Neural cell (in vitro differentiated cells): ENCODE measurements at regions not wholly inside any gene's neighbourhood (a gene's known extent, or its start where the extent isn't known, plus 50 kb on each side); places are given as distances from the start of the nearest gene placed in this dataset.

Experiments used
- H2AFZ ChIP-seq: fragments of 200-600, 300-800 bp; sonication (generic), shearing (Covaris generic); 2 replicates; pipeline ENCODE4 v1.6.0; 2014; ENCODE audit warnings: low read depth, mild to moderate bottlenecking, antibody characterized with exemption, low read length, moderate library complexity
- H3F3A ChIP-seq: fragments of 200-600 bp; shearing (Covaris generic); 2 replicates; pipeline ENCODE4 v1.6.1; 2016; ENCODE audit warnings: mild to moderate bottlenecking, moderate library complexity, mixed read lengths, antibody characterized with exemption, low read length; ENCODE audit not compliant: insufficient read depth, poor library complexity, severe bottlenecking
- H3K27ac ChIP-seq: fragments of 200-600, 300-800 bp; sonication (generic), shearing (Covaris generic); 2 replicates; pipeline ENCODE4 v1.5.1; 2014; ENCODE audit warnings: mild to moderate bottlenecking, low read length, moderate library complexity
- H3K27me3 ChIP-seq: fragments of 300-800, 200-600 bp; sonication (generic), shearing (Covaris generic); 2 replicates; pipeline ENCODE4 v1.6.0; 2014; ENCODE audit warnings: mild to moderate bottlenecking, low read depth, low read length, moderate library complexity; ENCODE audit not compliant: insufficient read depth
- H3K36me3 ChIP-seq: fragments of 300-800, 200-600 bp; sonication (generic), shearing (Covaris generic); 2 replicates; pipeline ENCODE4 v1.5.1; 2014; ENCODE audit warnings: mild to moderate bottlenecking, antibody characterized with exemption, low read length, moderate library complexity; ENCODE audit not compliant: insufficient read depth
- H3K4me2 ChIP-seq: fragments of 300-800, 200-600 bp; sonication (generic), shearing (Covaris generic); 2 replicates; pipeline ENCODE4 v1.6.0; 2014; ENCODE audit warnings: mild to moderate bottlenecking, low read length
- H3K4me3 ChIP-seq: fragments of 300-800, 200-600 bp; sonication (generic), shearing (Covaris generic); 2 replicates; pipeline ENCODE4 v1.5.1; 2014; ENCODE audit warnings: mild to moderate bottlenecking, low read length, moderate library complexity
- H3K79me2 ChIP-seq: fragments of 200-600 bp; shearing (Covaris generic); replicated peaks from 2 replicates; pipeline ENCODE4 v1.6.0; 2014; ENCODE audit warnings: mild to moderate bottlenecking, low read length, moderate library complexity; ENCODE audit not compliant: insufficient read depth
- H3K9ac ChIP-seq: fragments of 300-800, 200-600 bp; sonication (generic), shearing (Covaris generic); 2 replicates; pipeline ENCODE4 v1.6.1; 2016; ENCODE audit warnings: mild to moderate bottlenecking, low read length, mixed read lengths
- H3K9me2 ChIP-seq: fragments of 200-600 bp; shearing (Covaris generic); 2 replicates; pipeline ENCODE4 v1.6.1; 2016; ENCODE audit warnings: mild to moderate bottlenecking, low read length, mixed read lengths; ENCODE audit not compliant: insufficient read depth
- H3K9me3 ChIP-seq: fragments of 200-600, 300-800 bp; sonication (generic), shearing (Covaris generic); 2 replicates; pipeline ENCODE4 v1.6.1; 2016; ENCODE audit warnings: mild to moderate bottlenecking, mixed run types, low read length, moderate library complexity, mixed read lengths
- H4K20me1 ChIP-seq: fragments of 200-600 bp; shearing (Covaris generic); 2 replicates; pipeline ENCODE4 v1.6.1; 2016; ENCODE audit warnings: mild to moderate bottlenecking, mixed run types; ENCODE audit not compliant: insufficient read depth
- CTCF ChIP-seq: fragments of 450-650 bp; IDR thresholded peaks from 2 replicates; pipeline ENCODE4 v1.5.1; 2014; ENCODE audit warnings: antibody characterized with exemption, mild to moderate bottlenecking, moderate library complexity; ENCODE audit not compliant: poor library complexity, severe bottlenecking
- EP300 ChIP-seq: fragments of 450-650 bp; conservative IDR thresholded peaks from 2 replicates; pipeline ENCODE4 v1.6.1; 2014; ENCODE audit warnings: antibody characterized with exemption, mild to moderate bottlenecking, moderate library complexity; ENCODE audit not compliant: poor library complexity, severe bottlenecking
- EZH2 ChIP-seq: fragments of 200-600, 300-800 bp; shearing (Covaris generic), sonication (generic); IDR thresholded peaks from 2 replicates; pipeline ENCODE4 v1.6.1; 2014; ENCODE audit warnings: antibody characterized with exemption, low read length, borderline replicate concordance, mild to moderate bottlenecking; ENCODE audit not compliant: insufficient read depth, poor library complexity, severe bottlenecking
- MXI1 ChIP-seq: fragments of 450-650 bp; conservative IDR thresholded peaks from 2 replicates; pipeline ENCODE4 v1.6.1; 2014; ENCODE audit warnings: antibody characterized with exemption, mild to moderate bottlenecking; ENCODE audit not compliant: poor library complexity, severe bottlenecking
- POLR2AphosphoS5 ChIP-seq: IDR thresholded peaks from 2 replicates; pipeline ENCODE4 v1.6.1; 2012
- RAD21 ChIP-seq: fragments of 450-650 bp; conservative IDR thresholded peaks from 2 replicates; pipeline ENCODE4 v1.6.1; 2014; ENCODE audit warnings: antibody characterized with exemption, mild to moderate bottlenecking, moderate library complexity
- SMC3 ChIP-seq: fragments of 450-650 bp; conservative IDR thresholded peaks from 2 replicates; pipeline ENCODE4 v1.6.1; 2014; ENCODE audit warnings: antibody characterized with exemption, mild to moderate bottlenecking, moderate library complexity; ENCODE audit not compliant: poor library complexity
- TAF1 ChIP-seq: IDR thresholded peaks from 2 replicates; pipeline ENCODE4 v1.6.1; 2012; ENCODE audit warnings: low read depth
- TF ChIP-seq, protein P1 (sequence below): IDR thresholded peaks from 2 replicates; pipeline ENCODE4 v1.6.1; 2012; ENCODE audit warnings: borderline replicate concordance

GRCh38 chr5:60271517-60271916 is 378.0 kb upstream of the PDE4D start:
- Histone ChIP-seq H3K27ac (peak overlapping the region; percentile 80), H3K27me3 (peaks cover 36% of the 10 kb centered on the region), H3K4me2 (peak overlapping the region; percentile 8), H2AFZ (no peak overlapping the region), H3K79me2 (no peaks in the 10 kb centered on the region), H3K9me3 (no peaks in the 10 kb centered on the region), H3K36me3 (no peaks in the 10 kb centered on the region), H3K9me2 (no peaks in the 10 kb centered on the region), H3K9ac (peak overlapping the region; percentile 30), H3F3A (no peaks in the 10 kb centered on the region), H4K20me1 (no peaks in the 10 kb centered on the region), H3K4me3 (peak overlapping the region; percentile 13)
- TF ChIP-seq EP300 (no peak), CTCF (no peak), MXI1 (no peak), EZH2 (no peak), SMC3 (no peak), TAF1 (no peak), RAD21 (no peak), POLR2AphosphoS5 (no peak)
- TF ChIP-seq, protein P1, sequence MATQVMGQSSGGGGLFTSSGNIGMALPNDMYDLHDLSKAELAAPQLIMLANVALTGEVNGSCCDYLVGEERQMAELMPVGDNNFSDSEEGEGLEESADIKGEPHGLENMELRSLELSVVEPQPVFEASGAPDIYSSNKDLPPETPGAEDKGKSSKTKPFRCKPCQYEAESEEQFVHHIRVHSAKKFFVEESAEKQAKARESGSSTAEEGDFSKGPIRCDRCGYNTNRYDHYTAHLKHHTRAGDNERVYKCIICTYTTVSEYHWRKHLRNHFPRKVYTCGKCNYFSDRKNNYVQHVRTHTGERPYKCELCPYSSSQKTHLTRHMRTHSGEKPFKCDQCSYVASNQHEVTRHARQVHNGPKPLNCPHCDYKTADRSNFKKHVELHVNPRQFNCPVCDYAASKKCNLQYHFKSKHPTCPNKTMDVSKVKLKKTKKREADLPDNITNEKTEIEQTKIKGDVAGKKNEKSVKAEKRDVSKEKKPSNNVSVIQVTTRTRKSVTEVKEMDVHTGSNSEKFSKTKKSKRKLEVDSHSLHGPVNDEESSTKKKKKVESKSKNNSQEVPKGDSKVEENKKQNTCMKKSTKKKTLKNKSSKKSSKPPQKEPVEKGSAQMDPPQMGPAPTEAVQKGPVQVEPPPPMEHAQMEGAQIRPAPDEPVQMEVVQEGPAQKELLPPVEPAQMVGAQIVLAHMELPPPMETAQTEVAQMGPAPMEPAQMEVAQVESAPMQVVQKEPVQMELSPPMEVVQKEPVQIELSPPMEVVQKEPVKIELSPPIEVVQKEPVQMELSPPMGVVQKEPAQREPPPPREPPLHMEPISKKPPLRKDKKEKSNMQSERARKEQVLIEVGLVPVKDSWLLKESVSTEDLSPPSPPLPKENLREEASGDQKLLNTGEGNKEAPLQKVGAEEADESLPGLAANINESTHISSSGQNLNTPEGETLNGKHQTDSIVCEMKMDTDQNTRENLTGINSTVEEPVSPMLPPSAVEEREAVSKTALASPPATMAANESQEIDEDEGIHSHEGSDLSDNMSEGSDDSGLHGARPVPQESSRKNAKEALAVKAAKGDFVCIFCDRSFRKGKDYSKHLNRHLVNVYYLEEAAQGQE: no peak

- Histone ChIP-seq H3K9ac (no peak overlapping the region), H3K79me2 (no peaks in the 10 kb centered on the region), H3K9me2 (no peaks in the 10 kb centered on the region), H3K9me3 (no peaks in the 10 kb centered on the region), H3F3A (no peaks in the 10 kb centered on the region), H3K36me3 (no peaks in the 10 kb centered on the region), H3K27ac (no peak overlapping the region), H3K4me2 (no peak overlapping the region), H2AFZ (no peak overlapping the region), H3K27me3 (peaks cover 19% of the 10 kb centered on the region), H3K4me3 (no peak overlapping the region), H4K20me1 (no peaks in the 10 kb centered on the region)
- no peak for TF ChIP-seq CTCF
- TF ChIP-seq SMC3: no peak
- no peak for TF ChIP-seq EP300
- TF ChIP-seq TAF1: no peak
- no peak for TF ChIP-seq MXI1
Observed at GRCh38 chr5:60267907-60268306, 374.4 kb upstream of the PDE4D start.
